HG02678 (cell line): ENCODE measurements at regions not wholly inside any gene's neighbourhood (a gene's known extent, or its start where the extent isn't known, plus 50 kb on each side); places are given as distances from the start of the nearest gene placed in this dataset.
"Not testable (repeated sequence)": the region's sequence is repeated elsewhere in the genome, so short reads cannot be mapped to it uniquely, and the experiment has no call there.

ENCODE experiments used
- ATAC-seq: cut with Tn5 transposase; IDR thresholded peaks from one replicate; pipeline ENCODE4 v1.9.1; 2021; ENCODE audit warnings: mild to moderate bottlenecking, moderate library complexity; ENCODE audit not compliant: unreplicated experiment

GRCh38 chr2:60259781-60260180, 293.7 kb downstream of the BCL11A start:
- no peak for ATAC-seq

GRCh38 chr2:60252581-60253150, 300.8 kb downstream of the BCL11A start:
- ATAC-seq: no peak

- no peak for ATAC-seq
Measured at GRCh38 chr2:60251247-60251646, 302.2 kb downstream of the BCL11A start.

GRCh38 chr2:60249879-60250278, 303.6 kb downstream of the BCL11A start:
- no peak for ATAC-seq

- no peak for ATAC-seq
Measured at GRCh38 chr2:60247471-60247870, 306.0 kb downstream of the BCL11A start.

- no peak for ATAC-seq
Measured at GRCh38 chr2:60246583-60246982, 306.9 kb downstream of the BCL11A start.

GRCh38 chr2:60234274-60234986, 319.0 kb downstream of the BCL11A start:
- no peak for ATAC-seq

GRCh38 chr2:60230596-60230995, 322.9 kb downstream of the BCL11A start:
- ATAC-seq: no peak

GRCh38 chr2:60230037-60230436, 323.4 kb downstream of the BCL11A start:
- no peak for ATAC-seq

- ATAC-seq: no peak
Measured at GRCh38 chr2:60226943-60227342, 326.5 kb downstream of the BCL11A start.

GRCh38 chr2:60226191-60226590, 327.3 kb downstream of the BCL11A start:
- no peak for ATAC-seq

- ATAC-seq: no peak
Measured at GRCh38 chr2:60223859-60224258, 329.6 kb downstream of the BCL11A start.

GRCh38 chr2:60221098-60221497, 332.4 kb downstream of the BCL11A start:
- ATAC-seq: no peak

GRCh38 chr2:60219536-60219935, 333.9 kb downstream of the BCL11A start:
- ATAC-seq: no peak

- no peak for ATAC-seq
Measured at GRCh38 chr2:60216452-60216995, 336.9 kb downstream of the BCL11A start.

- no peak for ATAC-seq
Measured at GRCh38 chr2:60215386-60215901, 338.0 kb downstream of the BCL11A start.

GRCh38 chr2:60214626-60214875, 338.9 kb downstream of the BCL11A start:
- ATAC-seq: no peak

- ATAC-seq: no peak
Measured at GRCh38 chr2:60213865-60214625, 339.4 kb downstream of the BCL11A start.

- ATAC-seq: no peak
Measured at GRCh38 chr2:60212181-60212945, 341.1 kb downstream of the BCL11A start.

GRCh38 chr2:60189006-60189405, 364.4 kb downstream of the BCL11A start:
- not testable (repeated sequence) for ATAC-seq

GRCh38 chr2:60175290-60175689, 378.2 kb downstream of the BCL11A start:
- no peak for ATAC-seq
